T47D (cell line): ENCODE measurements at regions not wholly inside any gene's neighbourhood (a gene's known extent, or its start where the extent isn't known, plus 50 kb on each side); places are given as distances from the start of the nearest gene placed in this dataset.
"Not testable (repeated sequence)": the region's sequence is repeated elsewhere in the genome, so short reads cannot be mapped to it uniquely, and the experiment has no call there.

ENCODE experiments used
- DNase-seq, 2 experiments: peaks; one replicate each; pipeline versions ENCODE4 v3.0.0 to v3.0.0-alpha.2; 2011 to 2012; ENCODE audit warnings: low read depth in 1 of 2, low spot score in 1 of 2
- JUND ChIP-seq: IDR thresholded peaks from 2 replicates; pipeline ENCODE4 v1.6.1; 2012; ENCODE audit warnings: low read depth
- in situ Hi-C: cut with HindIII; loops from 2 replicates; pipeline ENCODE4 v1.10.0; 2016; ENCODE audit warnings: low sequenced_read_pairs, low pct_unique_long_range_greater_than_20kb

DNA sequence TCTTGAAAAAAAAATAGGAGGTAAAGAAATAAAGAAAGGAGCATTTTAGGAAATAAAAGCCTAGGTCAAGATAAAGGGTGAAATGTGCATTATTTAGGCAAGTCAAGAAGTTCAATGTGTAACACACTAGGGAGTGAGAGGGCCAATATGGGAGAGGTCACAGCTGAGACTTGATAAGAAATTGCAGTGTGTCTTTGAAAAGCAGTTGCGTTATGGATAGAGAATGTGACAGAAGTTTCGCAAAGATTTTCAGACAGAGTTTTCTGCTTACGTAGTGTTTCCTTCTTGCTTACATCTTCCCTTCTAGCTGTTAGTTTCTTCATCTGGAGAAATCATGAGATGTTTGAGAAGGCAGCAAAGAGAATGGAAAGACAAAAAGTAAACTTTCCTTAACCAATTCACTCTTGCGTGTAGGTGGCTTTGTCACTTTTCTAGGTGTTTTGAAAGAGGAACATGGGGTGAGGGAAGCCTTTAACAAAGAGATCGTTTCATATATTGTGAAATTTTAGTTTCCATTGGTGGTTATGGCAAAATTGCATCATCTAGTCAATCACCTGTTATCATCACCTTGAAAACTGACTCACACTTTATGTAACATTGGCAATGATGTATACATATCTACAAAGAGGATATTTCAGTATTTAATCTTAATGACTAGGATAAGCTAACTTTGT, 975.5 kb downstream of the OLFM4 start:
- in situ Hi-C loops, result no loop called here
- no peak for DNase-seq
- TF ChIP-seq JUND, result no peak

- in situ Hi-C loops, result no loop called here
- no peak for DNase-seq
- TF ChIP-seq JUND, result no peak
Observed at GRCh38 chr13:54016542-54016941, 987.9 kb downstream of the OLFM4 start.

GRCh38 chr13:54018485-54018884, 989.9 kb downstream of the OLFM4 start:
- in situ Hi-C loops, result no loop called here
- TF ChIP-seq JUND, result no peak
- DNase-seq, result no peak

DNA sequence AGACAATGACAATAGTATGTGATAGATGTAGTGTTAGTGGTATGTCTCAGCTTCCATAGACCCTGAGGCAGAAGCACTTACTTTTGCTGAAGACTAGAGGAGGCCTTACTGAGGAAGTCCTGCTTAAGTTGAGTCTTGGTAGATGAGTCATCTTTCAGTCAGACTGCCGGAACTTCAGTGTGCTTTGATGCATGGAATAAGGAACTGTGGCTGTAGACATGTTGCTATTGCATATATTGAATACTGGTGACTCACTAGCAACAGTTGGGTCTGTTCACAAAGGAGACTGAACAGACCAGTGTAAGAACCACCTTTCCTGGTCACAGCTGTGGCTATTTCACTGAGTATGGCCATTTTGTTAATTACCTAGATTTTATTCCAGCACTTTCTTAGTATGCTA, 1000.6 kb downstream of the OLFM4 start:
- in situ Hi-C loops, result no loop called here
- no peak for TF ChIP-seq JUND
- peak in 1 of 2 experiments; percentile 32 for DNase-seq

- TF ChIP-seq JUND, result no peak
- no peak for DNase-seq
Observed at GRCh38 chr13:54029720-54030119, 1001.1 kb downstream of the OLFM4 start.

GRCh38 chr13:54033323-54033861, 1004.8 kb downstream of the OLFM4 start:
- DNase-seq, result no peak
- no peak for TF ChIP-seq JUND
- in situ Hi-C loops, result no loop called here

More at GRCh38 chr13:54029720-54030119, 1001.1 kb downstream of the OLFM4 start:
- in situ Hi-C loops, result no loop called here

DNA sequence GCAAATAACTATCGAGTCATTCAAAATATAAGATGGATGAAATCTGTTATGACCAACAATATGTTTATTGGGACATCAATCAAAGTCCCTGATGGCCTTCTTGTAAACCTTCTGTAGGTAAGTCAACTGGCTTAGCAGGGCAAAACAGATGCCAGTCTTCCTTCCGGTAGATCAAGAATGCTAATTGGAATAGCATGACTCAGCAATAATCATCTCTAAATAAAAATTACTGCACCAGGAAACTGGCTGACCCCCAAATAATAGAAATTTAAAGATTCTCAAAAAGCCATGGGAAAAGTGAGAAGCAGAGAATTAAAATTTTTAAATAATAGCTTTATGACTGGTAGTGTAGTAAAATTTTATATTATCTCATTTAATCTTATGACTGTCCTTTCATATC, 1005.4 kb downstream of the OLFM4 start:
- DNase-seq, result no peak
- in situ Hi-C loops, result no loop called here
- TF ChIP-seq JUND, result no peak

DNA sequence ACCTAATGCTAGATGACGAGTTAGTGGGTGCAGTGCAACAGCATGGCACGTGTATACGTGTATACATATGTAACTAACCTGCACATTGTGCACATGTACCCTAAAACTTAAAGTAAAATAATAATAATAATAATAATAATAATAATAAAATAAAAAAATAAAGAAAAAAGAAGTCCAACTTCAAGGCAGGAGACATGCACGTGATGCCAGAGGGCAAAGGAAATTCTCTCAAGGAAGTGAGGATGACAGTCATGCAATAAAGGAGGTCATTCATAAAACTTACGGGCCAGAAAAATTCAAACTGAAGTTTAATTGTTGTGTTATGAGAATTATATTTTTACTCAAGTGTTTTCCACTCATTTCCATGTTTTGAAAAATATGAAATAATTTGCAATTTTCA, 1028.8 kb downstream of the OLFM4 start:
- in situ Hi-C loops, DNase-seq: not testable (repeated sequence)

DNA sequence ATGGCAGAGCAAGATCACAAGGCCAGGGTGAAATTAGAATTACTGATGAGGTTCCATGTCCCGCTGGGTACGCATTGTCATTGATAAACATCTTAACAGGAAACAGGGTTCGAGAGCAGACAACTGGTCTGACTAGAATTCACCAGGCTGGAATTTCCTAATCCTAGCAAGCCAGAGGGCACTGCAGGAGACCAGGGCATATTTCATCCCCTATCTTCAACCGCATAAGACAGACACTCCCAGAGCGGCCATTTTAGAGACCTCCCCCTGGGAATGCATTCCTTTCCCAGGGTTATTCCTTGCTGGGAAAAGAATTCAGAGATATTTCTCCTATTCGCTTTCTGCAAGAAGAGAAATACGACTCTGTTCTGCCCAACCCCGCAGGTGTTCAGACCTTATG, 1041.3 kb downstream of the OLFM4 start:
- in situ Hi-C loops, DNase-seq: not testable (repeated sequence)

- DNase-seq, result no peak
- in situ Hi-C loops, result no loop called here
- TF ChIP-seq JUND, result no peak
Observed at GRCh38 chr13:54077569-54077968, 1049.0 kb downstream of the OLFM4 start.

GRCh38 chr13:54078271-54078870, 1049.8 kb downstream of the OLFM4 start:
- TF ChIP-seq JUND, result no peak
- in situ Hi-C loops, result no loop called here
- no peak for DNase-seq

- in situ Hi-C loops, DNase-seq: not testable (repeated sequence)
Observed at GRCh38 chr13:54082309-54082708, 1053.7 kb downstream of the OLFM4 start.

DNA sequence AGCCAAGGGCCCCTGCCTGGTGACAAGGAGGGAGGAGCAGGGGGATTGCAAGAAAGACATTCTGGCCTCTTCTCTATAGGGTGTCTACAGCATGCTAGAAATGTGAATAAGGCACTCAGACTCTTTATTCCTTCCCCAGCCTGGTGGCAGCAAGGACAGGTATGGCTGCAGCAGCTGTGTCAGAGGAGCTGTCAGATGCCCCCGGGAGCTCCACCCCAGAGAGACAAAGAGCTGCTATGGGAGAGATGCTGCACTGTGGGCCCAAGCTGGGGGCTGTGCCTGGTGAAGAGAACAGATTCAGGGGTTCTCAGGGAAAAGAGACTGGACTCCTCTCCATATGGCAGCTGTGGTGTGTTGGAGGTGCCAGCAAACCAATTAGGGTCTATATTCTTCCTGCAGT, 1063.3 kb downstream of the OLFM4 start:
- in situ Hi-C loops, result no loop called here
- TF ChIP-seq JUND, result no peak
- no peak for DNase-seq

- no peak for TF ChIP-seq JUND
- in situ Hi-C loops, result no loop called here
Observed at GRCh38 chr13:54092686-54093085, 1064.1 kb downstream of the OLFM4 start.

More at GRCh38 chr13:54092686-54093085, 1064.1 kb downstream of the OLFM4 start:
- no peak for DNase-seq
